Upper lobe of left lung (tissue), 4 donors: ENCODE measurements at regions not wholly inside any gene's neighbourhood (a gene's known extent, or its start where the extent isn't known, plus 50 kb on each side); places are given as distances from the start of the nearest gene placed in this dataset.
"Not testable (repeated sequence)": the region's sequence is repeated elsewhere in the genome, so short reads cannot be mapped to it uniquely, and the experiment has no call there.

Source experiments
- CTCF ChIP-seq, 6 experiments: fragments of 450-650 bp in 4 of 6; fragments of 200-600 bp in 2 of 6; sonication (generic) in 2 of 6; IDR thresholded peaks; one replicate each; pipeline ENCODE4 v1.5.1; 2016 to 2019; ENCODE audit warnings: antibody characterized with exemption in 6 of 6
- EP300 ChIP-seq, 4 donors: sonication (generic); formaldehyde crosslinking; IDR thresholded peaks; one replicate each; pipeline ENCODE4 v1.5.1; 2017; ENCODE audit warnings: antibody characterized with exemption in 4 of 4, control low read depth in 2 of 4
- POLR2A ChIP-seq, 4 donors: fragments of 450-650 bp; IDR thresholded peaks; one replicate each; pipeline ENCODE4 v1.5.1; 2016 to 2017; ENCODE audit warnings: antibody characterized with exemption in 4 of 4, mild to moderate bottlenecking in 2 of 4
- POLR2AphosphoS5 ChIP-seq, 2 donors: sonication (generic); formaldehyde crosslinking; IDR thresholded peaks; one replicate each; pipeline ENCODE4 v1.5.1; 2017; ENCODE audit warnings: antibody characterized with exemption in 2 of 2

GRCh38 chr4:49216606-49217005 is 230.5 kb downstream of the CWH43 start:
- not testable (repeated sequence) for TF ChIP-seq POLR2A, CTCF, POLR2AphosphoS5, EP300 (IDR thresholded peaks at IDR 0.05)
